Neuronal stem cell (in vitro differentiated cells): ENCODE measurements at regions not wholly inside any gene's neighbourhood (a gene's known extent, or its start where the extent isn't known, plus 50 kb on each side); places are given as distances from the start of the nearest gene placed in this dataset.

Experiments
- DNase-seq: peaks from one replicate; pipeline ENCODE4 v3.0.0-alpha.2; 2013; ENCODE audit warnings: low spot score
- H2AFZ ChIP-seq: one replicate; pipeline ENCODE4 v1.6.1; 2013; ENCODE audit warnings: mild to moderate bottlenecking, low read length, inconsistent platforms
- H2AK5ac ChIP-seq: 2 replicates; pipeline ENCODE4 v1.6.1; 2013; ENCODE audit warnings: low read depth, mild to moderate bottlenecking, inconsistent platforms, low read length, moderate library complexity, mixed read lengths
- H2BK120ac ChIP-seq: 2 replicates; pipeline ENCODE4 v1.6.1; 2013; ENCODE audit warnings: low read depth, mild to moderate bottlenecking, inconsistent platforms, low read length, moderate library complexity, mixed read lengths
- H2BK12ac ChIP-seq: one replicate; pipeline ENCODE4 v1.6.1; 2013; ENCODE audit warnings: low read length, inconsistent platforms
- H2BK15ac ChIP-seq: 2 replicates; pipeline ENCODE4 v1.6.1; 2013; ENCODE audit warnings: mild to moderate bottlenecking, low read length, inconsistent platforms, mixed read lengths
- H2BK5ac ChIP-seq: one replicate; pipeline ENCODE4 v1.6.1; 2013; ENCODE audit warnings: inconsistent platforms, mild to moderate bottlenecking, low read length, moderate library complexity
- H3K14ac ChIP-seq: one replicate; pipeline ENCODE4 v1.6.1; 2013; ENCODE audit warnings: low read length, inconsistent platforms
- H3K18ac ChIP-seq: 2 replicates; pipeline ENCODE4 v1.6.1; 2013; ENCODE audit warnings: low read length, inconsistent platforms
- H3K23ac ChIP-seq: 2 replicates; pipeline ENCODE4 v1.6.1; 2013; ENCODE audit warnings: low read depth, mild to moderate bottlenecking, mixed read lengths, low read length, inconsistent platforms; ENCODE audit not compliant: poor library complexity
- H3K27ac ChIP-seq: replicated peaks from 3 replicates; pipeline ENCODE4 v1.5.1; 2013; ENCODE audit warnings: low read length, inconsistent platforms
- H3K27me3 ChIP-seq, 3 experiments: 2 replicates each; pipeline ENCODE4 v1.6.1; 2013; ENCODE audit warnings: low read length in 3 of 3, mild to moderate bottlenecking in 2 of 3, inconsistent platforms in 1 of 3, low read depth in 1 of 3, mixed read lengths in 1 of 3, moderate library complexity in 1 of 3; ENCODE audit not compliant: control insufficient read depth in 3 of 3, insufficient read depth in 3 of 3
- H3K36me3 ChIP-seq, 2 donors: replicated peaks in 1 of 2; 2 replicates each; pipeline ENCODE4 v1.6.1; 2013; ENCODE audit warnings: low read length in 2 of 2; ENCODE audit not compliant: control insufficient read depth in 2 of 2, insufficient read depth in 2 of 2
- H3K4ac ChIP-seq: 2 replicates; pipeline ENCODE4 v1.6.1; 2013; ENCODE audit warnings: inconsistent platforms, mild to moderate bottlenecking, low read length, moderate library complexity
- H3K4me1 ChIP-seq, 2 donors: 1 replicate in 1 of 2; 2 replicates in 1 of 2; pipeline ENCODE4 v1.6.1; 2013; ENCODE audit warnings: low read length in 2 of 2, low read depth in 1 of 2; ENCODE audit not compliant: control insufficient read depth in 2 of 2, insufficient read depth in 1 of 2
- H3K4me2 ChIP-seq: one replicate; pipeline ENCODE4 v1.6.1; 2013; ENCODE audit warnings: mild to moderate bottlenecking, low read length, inconsistent platforms; ENCODE audit not compliant: insufficient read depth, poor library complexity, severe bottlenecking
- H3K4me3 ChIP-seq, 2 donors: 2 replicates each; pipeline ENCODE4 v1.5.1; 2013; ENCODE audit warnings: low read length in 2 of 2, mild to moderate bottlenecking in 2 of 2, inconsistent platforms in 1 of 2, moderate library complexity in 1 of 2
- H3K79me1 ChIP-seq: one replicate; pipeline ENCODE4 v1.6.1; 2013; ENCODE audit warnings: low read depth, mild to moderate bottlenecking, inconsistent platforms, low read length, moderate library complexity
- H3K9ac ChIP-seq: one replicate; pipeline ENCODE4 v1.6.1; 2013; ENCODE audit warnings: mild to moderate bottlenecking, low read depth, low read length, inconsistent platforms; ENCODE audit not compliant: poor library complexity
- H3K9me3 ChIP-seq, 2 donors: replicated peaks in 1 of 2; 2 replicates each; pipeline versions ENCODE3 to v1.6.1; 2013; ENCODE audit warnings: low read length in 2 of 2, mild to moderate bottlenecking in 2 of 2, inconsistent platforms in 1 of 2, low read depth in 1 of 2, mixed read lengths in 1 of 2, moderate library complexity in 1 of 2; ENCODE audit not compliant: control insufficient read depth in 2 of 2, insufficient read depth in 1 of 2
- H4K8ac ChIP-seq: one replicate; pipeline ENCODE4 v1.6.1; 2013; ENCODE audit warnings: low read depth, mild to moderate bottlenecking, inconsistent platforms, low read length, moderate library complexity
- H4K91ac ChIP-seq: one replicate; pipeline ENCODE4 v1.6.1; 2013; ENCODE audit warnings: low read length, low read depth, mild to moderate bottlenecking, inconsistent platforms; ENCODE audit not compliant: poor library complexity
- WGBS, 2 donors: extraction: QIAGEN DNeasy Blood & Tissue Kit; methylation state at CpG; one replicate each; pipeline ENCODE4 v1.1.7; 2013; ENCODE audit warnings: missing lambda C conversion rate in 2 of 2, mixed read lengths in 1 of 2; ENCODE audit not compliant: insufficient read length in 2 of 2, insufficient replicate concordance in 1 of 2; ENCODE audit errors: extremely low coverage in 2 of 2; 5-methylcytosine and 5-hydroxymethylcytosine counted together

- Histone ChIP-seq H3K9me3 (no peaks in the 10 kb centered on the region), H3K4ac (no peak overlapping the region), H4K91ac (no peak overlapping the region), H3K14ac (no peak overlapping the region), H2BK12ac (no peak overlapping the region), H2BK5ac (no peak overlapping the region), H3K4me1 (no peaks in the 10 kb centered on the region), H3K27me3 (no peaks in the 10 kb centered on the region), H3K27ac (no peak overlapping the region), H3K9ac (no peak overlapping the region), H3K23ac (no peak overlapping the region), H2AK5ac (no peak overlapping the region), H4K8ac (no peak overlapping the region), H2BK120ac (no peak overlapping the region), H3K36me3 (no peaks in the 10 kb centered on the region), H3K4me3 (peak overlapping the region in 1 of 2 donors; percentile 28), H3K4me2 (no peak overlapping the region), H3K79me1 (no peaks in the 10 kb centered on the region), H3K18ac (no peak overlapping the region), H2AFZ (no peak overlapping the region), H2BK15ac (no peak overlapping the region)
- no CpG with 5 or more reads among the region's 6 CpGs for WGBS, 2 donors
- no peak for DNase-seq
Observed at GRCh38 chr1:29585656-29586055, 349.3 kb downstream of the PTPRU start.

GRCh38 chr1:29585201-29585600 is 348.9 kb downstream of the PTPRU start:
- Histone ChIP-seq H2BK5ac (no peak overlapping the region), H3K9ac (no peak overlapping the region), H3K4me3 (no peak overlapping the region), H2BK120ac (no peak overlapping the region), H3K79me1 (no peaks in the 10 kb centered on the region), H2BK15ac (no peak overlapping the region), H3K4ac (no peak overlapping the region), H3K27ac (no peak overlapping the region), H3K9me3 (no peaks in the 10 kb centered on the region), H4K91ac (no peak overlapping the region), H2AFZ (no peak overlapping the region), H3K4me1 (no peaks in the 10 kb centered on the region), H3K23ac (no peak overlapping the region), H3K36me3 (no peaks in the 10 kb centered on the region), H3K18ac (no peak overlapping the region), H2AK5ac (no peak overlapping the region), H3K27me3 (no peaks in the 10 kb centered on the region), H3K14ac (no peak overlapping the region), H4K8ac (no peak overlapping the region), H2BK12ac (no peak overlapping the region), H3K4me2 (no peak overlapping the region)
- no CpG with 5 or more reads among the region's 7 CpGs for WGBS, 2 donors
- no peak for DNase-seq

- Histone ChIP-seq H3K27me3 (no peaks in the 10 kb centered on the region), H2AK5ac (no peak overlapping the region), H3K36me3 (no peaks in the 10 kb centered on the region), H3K4ac (no peak overlapping the region), H4K91ac (no peak overlapping the region), H3K79me1 (no peaks in the 10 kb centered on the region), H4K8ac (no peak overlapping the region), H2BK15ac (no peak overlapping the region), H3K9ac (no peak overlapping the region), H2AFZ (no peak overlapping the region), H3K18ac (no peak overlapping the region), H3K14ac (no peak overlapping the region), H3K4me2 (no peak overlapping the region), H2BK5ac (no peak overlapping the region), H3K23ac (no peak overlapping the region), H3K27ac (no peak overlapping the region), H2BK12ac (no peak overlapping the region), H3K9me3 (no peaks in the 10 kb centered on the region), H3K4me1 (no peaks in the 10 kb centered on the region), H3K4me3 (no peak overlapping the region), H2BK120ac (no peak overlapping the region)
- no peak for DNase-seq
- no CpG with 5 or more reads among the region's 10 CpGs for WGBS, 2 donors
Observed at GRCh38 chr1:29584776-29585175, 348.5 kb downstream of the PTPRU start.

DNA sequence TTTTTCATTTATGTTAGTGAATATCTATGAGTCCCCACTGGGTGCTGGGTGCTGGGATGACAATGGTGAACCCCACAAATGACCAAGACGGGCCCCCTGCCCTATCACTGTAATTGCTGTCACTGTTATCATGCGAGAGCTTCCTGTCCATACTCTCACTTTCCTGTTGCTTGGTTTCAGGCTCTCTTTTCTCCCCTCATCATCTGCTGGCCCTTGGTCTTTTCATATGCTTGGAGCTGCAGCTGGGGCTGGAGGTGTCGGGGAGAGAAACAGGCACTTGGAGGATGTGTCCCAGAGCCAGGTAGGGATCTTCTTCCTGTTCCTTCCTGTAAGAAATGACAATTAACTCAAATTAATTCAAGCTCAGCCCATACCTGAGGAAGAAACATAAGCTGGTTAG is 348.0 kb downstream of the PTPRU start:
- H3K18ac ChIP-seq, result no peak overlapping the region
- no peak overlapping the region for H3K27ac ChIP-seq
- H3K9ac ChIP-seq, result no peak overlapping the region
- H3K14ac ChIP-seq, result no peak overlapping the region
- H2BK5ac ChIP-seq, result no peak overlapping the region
- H2AK5ac ChIP-seq, result no peak overlapping the region
- no peaks in the 10 kb centered on the region for H3K9me3 ChIP-seq
- no peak overlapping the region for H3K23ac ChIP-seq
- no peak overlapping the region for H4K8ac ChIP-seq
- no peak overlapping the region for H4K91ac ChIP-seq
- no peaks in the 10 kb centered on the region for H3K27me3 ChIP-seq
- no peak overlapping the region for H2BK15ac ChIP-seq
- no peaks in the 10 kb centered on the region for H3K79me1 ChIP-seq
- no CpG with 5 or more reads among the region's 3 CpGs for WGBS, 2 donors
- H3K4me3 ChIP-seq, result no peak overlapping the region
- H2AFZ ChIP-seq, result no peak overlapping the region
- H3K36me3 ChIP-seq, result no peaks in the 10 kb centered on the region
- H3K4ac ChIP-seq, result no peak overlapping the region
- H3K4me1 ChIP-seq, result no peaks in the 10 kb centered on the region
- H2BK12ac ChIP-seq, result no peak overlapping the region
- no peak overlapping the region for H2BK120ac ChIP-seq
- no peak overlapping the region for H3K4me2 ChIP-seq
- DNase-seq, result no peak
